ENCODE measurements at regions not wholly inside any gene's neighbourhood (a gene's known extent, or its start where the extent isn't known, plus 50 kb on each side); places are given as distances from the start of the nearest gene placed in this dataset.

- no peak overlapping the region for H2BK12ac ChIP-seq (ENCODE audit: low read length)
- H3K4me1 ChIP-seq (ENCODE audit: control insufficient read depth in 2 of 2, insufficient read depth in 1 of 2, low read depth in 1 of 2, low read length in 2 of 2) = peaks cover 6 to 28% of the 10 kb centered on the region in 2 donors
- no peak overlapping the region for H3K18ac ChIP-seq (ENCODE audit: low read length)
- H2AK5ac ChIP-seq (ENCODE audit: low read depth, low read length) = no peak overlapping the region
- DNase-seq (ENCODE audit: low spot score) = no peak
- no peaks in the 10 kb centered on the region for H3K36me3 ChIP-seq (replicated peaks in 1 of 2; ENCODE audit: control insufficient read depth in 2 of 2, insufficient read depth in 2 of 2, low read length in 2 of 2)
- no peak overlapping the region for H2BK5ac ChIP-seq (ENCODE audit: low read length)
- no peak overlapping the region for H3K27ac ChIP-seq (replicated peaks; ENCODE audit: low read length)
- no peak overlapping the region for H3K14ac ChIP-seq (ENCODE audit: low read length)
- H2AFZ ChIP-seq (ENCODE audit: low read length) = no peak overlapping the region
- no peak overlapping the region for H3K9ac ChIP-seq (ENCODE audit: low read depth, low read length, poor library complexity)
- no peak overlapping the region for H2BK120ac ChIP-seq (ENCODE audit: low read depth, low read length)
- no peak overlapping the region for H3K4me2 ChIP-seq (ENCODE audit: insufficient read depth, low read length, poor library complexity, severe bottlenecking)
- no peak overlapping the region for H3K4me3 ChIP-seq (ENCODE audit: low read length in 2 of 2)
- no peaks in the 10 kb centered on the region for H3K79me1 ChIP-seq (ENCODE audit: low read depth, low read length)
- no peak overlapping the region for H4K91ac ChIP-seq (ENCODE audit: low read depth, low read length, poor library complexity)
- H2BK15ac ChIP-seq (ENCODE audit: low read length) = no peak overlapping the region
- WGBS, 2 donors (ENCODE audit: extremely low coverage in 2 of 2, insufficient read length in 2 of 2, insufficient replicate concordance in 1 of 2) = no CpG with 5 or more reads among the region's 4 CpGs
- H3K23ac ChIP-seq (ENCODE audit: low read depth, low read length, poor library complexity) = no peak overlapping the region
- no peaks in the 10 kb centered on the region for H3K27me3 ChIP-seq (ENCODE audit: control insufficient read depth in 3 of 3, insufficient read depth in 3 of 3, low read depth in 1 of 3, low read length in 3 of 3)
- no peaks in the 10 kb centered on the region for H3K9me3 ChIP-seq (replicated peaks in 1 of 2; ENCODE audit: control insufficient read depth in 2 of 2, insufficient read depth in 1 of 2, low read depth in 1 of 2, low read length in 2 of 2)
- no peak overlapping the region for H4K8ac ChIP-seq (ENCODE audit: low read depth, low read length)
- no peak overlapping the region for H3K4ac ChIP-seq (ENCODE audit: low read length)
Observed at GRCh38 chr2:64732146-64732545, 78.4 kb upstream of the SERTAD2 start.

- Histone ChIP-seq H3K79me1 (ENCODE audit: low read depth, low read length) (no peaks in the 10 kb centered on the region), H2AK5ac (ENCODE audit: low read depth, low read length) (no peak overlapping the region), H3K9ac (ENCODE audit: low read depth, low read length, poor library complexity) (no peak overlapping the region), H3K4me2 (ENCODE audit: insufficient read depth, low read length, poor library complexity, severe bottlenecking) (no peak overlapping the region), H2BK120ac (ENCODE audit: low read depth, low read length) (no peak overlapping the region), H2BK12ac (ENCODE audit: low read length) (no peak overlapping the region), H3K4me3 (ENCODE audit: low read length in 2 of 2) (no peak overlapping the region), H2AFZ (ENCODE audit: low read length) (peak overlapping the region; percentile 61), H3K18ac (ENCODE audit: low read length) (no peak overlapping the region), H4K8ac (ENCODE audit: low read depth, low read length) (no peak overlapping the region), H2BK15ac (ENCODE audit: low read length) (no peak overlapping the region), H2BK5ac (ENCODE audit: low read length) (no peak overlapping the region), H4K91ac (ENCODE audit: low read depth, low read length, poor library complexity) (no peak overlapping the region), H3K9me3 (replicated peaks in 1 of 2; ENCODE audit: control insufficient read depth in 2 of 2, insufficient read depth in 1 of 2, low read depth in 1 of 2, low read length in 2 of 2) (no peaks in the 10 kb centered on the region), H3K27me3 (ENCODE audit: control insufficient read depth in 3 of 3, insufficient read depth in 3 of 3, low read depth in 1 of 3, low read length in 3 of 3) (no peaks in the 10 kb centered on the region), H3K14ac (ENCODE audit: low read length) (no peak overlapping the region), H3K4me1 (ENCODE audit: control insufficient read depth in 2 of 2, insufficient read depth in 1 of 2, low read depth in 1 of 2, low read length in 2 of 2) (peaks cover 2 to 17% of the 10 kb centered on the region in 2 donors), H3K36me3 (replicated peaks in 1 of 2; ENCODE audit: control insufficient read depth in 2 of 2, insufficient read depth in 2 of 2, low read length in 2 of 2) (no peaks in the 10 kb centered on the region), H3K27ac (replicated peaks; ENCODE audit: low read length) (no peak overlapping the region), H3K4ac (ENCODE audit: low read length) (no peak overlapping the region), H3K23ac (ENCODE audit: low read depth, low read length, poor library complexity) (no peak overlapping the region)
- no peak for DNase-seq (ENCODE audit: low spot score)
- WGBS, 2 donors (ENCODE audit: extremely low coverage in 2 of 2, insufficient read length in 2 of 2, insufficient replicate concordance in 1 of 2) = no CpG with 5 or more reads among the region's 2 CpGs
Observed at GRCh38 chr2:64735504-64735903, 81.8 kb upstream of the SERTAD2 start.

DNA sequence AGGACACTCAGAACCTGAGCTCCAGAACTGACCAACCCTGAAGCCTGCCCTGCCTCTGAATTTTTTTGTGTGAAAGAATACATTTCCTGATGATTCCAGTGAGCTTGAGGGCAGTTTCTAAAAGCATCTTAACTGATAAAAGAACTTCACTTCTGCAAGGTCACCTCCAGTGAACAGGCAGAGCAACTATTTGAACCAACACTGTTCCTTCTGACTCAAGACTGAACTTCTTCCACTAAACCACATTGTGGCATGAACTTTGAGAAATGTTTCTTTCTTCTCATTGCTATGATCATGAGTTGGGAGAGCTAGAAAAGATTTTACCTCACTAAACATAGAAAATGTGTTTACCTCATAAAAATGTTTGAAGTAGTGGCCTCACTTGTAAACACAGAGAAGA, 83.8 kb upstream of the SERTAD2 start:
- H3K36me3 ChIP-seq (replicated peaks in 1 of 2; ENCODE audit: control insufficient read depth in 2 of 2, insufficient read depth in 2 of 2, low read length in 2 of 2) = no peaks in the 10 kb centered on the region
- H2BK12ac ChIP-seq (ENCODE audit: low read length) = no peak overlapping the region
- H3K9ac ChIP-seq (ENCODE audit: low read depth, low read length, poor library complexity) = no peak overlapping the region
- no peak overlapping the region for H4K8ac ChIP-seq (ENCODE audit: low read depth, low read length)
- DNase-seq (ENCODE audit: low spot score) = no peak
- H3K14ac ChIP-seq (ENCODE audit: low read length) = no peak overlapping the region
- H2AK5ac ChIP-seq (ENCODE audit: low read depth, low read length) = no peak overlapping the region
- no peak overlapping the region for H2BK120ac ChIP-seq (ENCODE audit: low read depth, low read length)
- H2BK5ac ChIP-seq (ENCODE audit: low read length) = no peak overlapping the region
- no peak overlapping the region for H2AFZ ChIP-seq (ENCODE audit: low read length)
- no peak overlapping the region for H3K18ac ChIP-seq (ENCODE audit: low read length)
- H2BK15ac ChIP-seq (ENCODE audit: low read length) = no peak overlapping the region
- H3K27ac ChIP-seq (replicated peaks; ENCODE audit: low read length) = no peak overlapping the region
- H3K23ac ChIP-seq (ENCODE audit: low read depth, low read length, poor library complexity) = no peak overlapping the region
- H3K4me1 ChIP-seq (ENCODE audit: control insufficient read depth in 2 of 2, insufficient read depth in 1 of 2, low read depth in 1 of 2, low read length in 2 of 2) = no peaks in the 10 kb centered on the region
- no peaks in the 10 kb centered on the region for H3K79me1 ChIP-seq (ENCODE audit: low read depth, low read length)
- H3K4ac ChIP-seq (ENCODE audit: low read length) = no peak overlapping the region
- no peak overlapping the region for H3K4me2 ChIP-seq (ENCODE audit: insufficient read depth, low read length, poor library complexity, severe bottlenecking)
- H3K9me3 ChIP-seq (replicated peaks in 1 of 2; ENCODE audit: control insufficient read depth in 2 of 2, insufficient read depth in 1 of 2, low read depth in 1 of 2, low read length in 2 of 2) = no peaks in the 10 kb centered on the region
- H3K27me3 ChIP-seq (ENCODE audit: control insufficient read depth in 3 of 3, insufficient read depth in 3 of 3, low read depth in 1 of 3, low read length in 3 of 3) = no peaks in the 10 kb centered on the region
- no peak overlapping the region for H4K91ac ChIP-seq (ENCODE audit: low read depth, low read length, poor library complexity)
- H3K4me3 ChIP-seq (ENCODE audit: low read length in 2 of 2) = no peak overlapping the region

DNA sequence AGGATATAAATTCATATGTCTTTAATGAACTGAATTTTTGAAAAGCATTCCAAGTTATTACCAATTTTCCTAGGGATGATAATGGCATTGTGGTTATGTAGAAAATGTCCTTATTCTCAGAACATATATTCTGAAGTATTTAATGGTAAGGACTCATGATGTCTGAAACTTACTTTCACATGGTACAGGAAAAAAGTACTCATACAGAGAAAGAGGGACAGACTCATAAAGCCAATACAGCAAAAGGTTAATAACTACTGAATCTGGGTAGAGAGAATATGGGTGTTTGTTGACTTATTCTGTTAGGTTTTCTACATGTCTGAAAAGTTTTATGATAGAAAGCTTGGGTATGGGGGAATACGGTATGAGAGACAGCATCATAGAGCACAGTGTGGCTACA, 84.3 kb upstream of the SERTAD2 start:
- Histone ChIP-seq H3K4me3 (ENCODE audit: low read length in 2 of 2) (no peak overlapping the region), H3K27me3 (ENCODE audit: control insufficient read depth in 3 of 3, insufficient read depth in 3 of 3, low read depth in 1 of 3, low read length in 3 of 3) (no peaks in the 10 kb centered on the region), H4K8ac (ENCODE audit: low read depth, low read length) (no peak overlapping the region), H3K18ac (ENCODE audit: low read length) (no peak overlapping the region), H4K91ac (ENCODE audit: low read depth, low read length, poor library complexity) (no peak overlapping the region), H3K79me1 (ENCODE audit: low read depth, low read length) (no peaks in the 10 kb centered on the region), H3K4me2 (ENCODE audit: insufficient read depth, low read length, poor library complexity, severe bottlenecking) (no peak overlapping the region), H3K14ac (ENCODE audit: low read length) (no peak overlapping the region), H3K9me3 (replicated peaks in 1 of 2; ENCODE audit: control insufficient read depth in 2 of 2, insufficient read depth in 1 of 2, low read depth in 1 of 2, low read length in 2 of 2) (no peaks in the 10 kb centered on the region), H2AFZ (ENCODE audit: low read length) (no peak overlapping the region), H2AK5ac (ENCODE audit: low read depth, low read length) (no peak overlapping the region), H3K23ac (ENCODE audit: low read depth, low read length, poor library complexity) (no peak overlapping the region), H3K4me1 (ENCODE audit: control insufficient read depth in 2 of 2, insufficient read depth in 1 of 2, low read depth in 1 of 2, low read length in 2 of 2) (no peaks in the 10 kb centered on the region), H2BK120ac (ENCODE audit: low read depth, low read length) (no peak overlapping the region), H3K27ac (replicated peaks; ENCODE audit: low read length) (no peak overlapping the region), H3K4ac (ENCODE audit: low read length) (no peak overlapping the region), H2BK12ac (ENCODE audit: low read length) (no peak overlapping the region), H2BK15ac (ENCODE audit: low read length) (no peak overlapping the region), H3K36me3 (replicated peaks in 1 of 2; ENCODE audit: control insufficient read depth in 2 of 2, insufficient read depth in 2 of 2, low read length in 2 of 2) (no peaks in the 10 kb centered on the region), H3K9ac (ENCODE audit: low read depth, low read length, poor library complexity) (no peak overlapping the region), H2BK5ac (ENCODE audit: low read length) (no peak overlapping the region)
- no peak for DNase-seq (ENCODE audit: low spot score)
- no CpG with 5 or more reads among the region's 1 CpG for WGBS, 2 donors (ENCODE audit: extremely low coverage in 2 of 2, insufficient read length in 2 of 2, insufficient replicate concordance in 1 of 2)
